ENCODE measurements at regions not wholly inside any gene's neighbourhood (a gene's known extent, or its start where the extent isn't known, plus 50 kb on each side); places are given as distances from the start of the nearest gene placed in this dataset.

- no peak for DNase-seq (ENCODE audit: low read depth, low spot score)
- no peak for TF ChIP-seq CTCF (IDR thresholded peaks at IDR 0.05; ENCODE audit: insufficient read depth, low read length, missing control alignments)
- H3K4me3 ChIP-seq (ENCODE audit: low read depth, low read length), result no peak overlapping the region
- POLR2A ChIA-PET, result no interaction called here
- CTCF ChIA-PET, result interaction anchor here (1.1 kb wide), 1 partner anchor 236 kb away, joined by 3 read pairs; no protein-coding TSS in a partner anchor
Observed at GRCh38 chr7:33698041-33698440, 207.3 kb upstream of the BMPER start.

GRCh38 chr7:33698692-33699128 is 206.6 kb upstream of the BMPER start:
- TF ChIP-seq CTCF (IDR thresholded peaks at IDR 0.05; ENCODE audit: insufficient read depth, low read length, missing control alignments), result no peak
- H3K4me3 ChIP-seq (ENCODE audit: low read depth, low read length), result no peak overlapping the region
- POLR2A ChIA-PET, result no interaction called here
- CTCF ChIA-PET, result no interaction called here
- no peak for DNase-seq (ENCODE audit: low read depth, low spot score)

- no peak overlapping the region for H3K4me3 ChIP-seq (ENCODE audit: low read depth, low read length)
- TF ChIP-seq CTCF (IDR thresholded peaks at IDR 0.05; ENCODE audit: insufficient read depth, low read length, missing control alignments), result no peak
- DNase-seq (ENCODE audit: low read depth, low spot score), result no peak
- ChIA-PET POLR2A (no interaction called here), CTCF (interaction anchor here (1.0 to 1.8 kb wide), 6 partner anchors 15 to 241 kb away, joined by 3 to 6 read pairs (median 4); no protein-coding TSS in a partner anchor)
Observed at GRCh38 chr7:33700001-33700899, 205.1 kb upstream of the BMPER start.

- H3K4me3 ChIP-seq (ENCODE audit: low read depth, low read length), result no peak overlapping the region
- TF ChIP-seq CTCF (IDR thresholded peaks at IDR 0.05; ENCODE audit: insufficient read depth, low read length, missing control alignments), result no peak
- POLR2A ChIA-PET, result no interaction called here
- CTCF ChIA-PET, result interaction anchor here (1.0 to 1.8 kb wide), 6 partner anchors 14 to 242 kb away, joined by 3 to 6 read pairs (median 4); no protein-coding TSS in a partner anchor
- DNase-seq (ENCODE audit: low read depth, low spot score), result no peak
Observed at GRCh38 chr7:33701189-33701740, 204.1 kb upstream of the BMPER start.

- POLR2A ChIA-PET, result no interaction called here
- CTCF ChIA-PET, result interaction anchor here (0.8 to 1.8 kb wide), 6 partner anchors 8 to 243 kb away, joined by 3 to 6 read pairs (median 5); no protein-coding TSS in a partner anchor
- DNase-seq (ENCODE audit: low read depth, low spot score), result no peak
- TF ChIP-seq CTCF (IDR thresholded peaks at IDR 0.05; ENCODE audit: insufficient read depth, low read length, missing control alignments), result no peak
- no peak overlapping the region for H3K4me3 ChIP-seq (ENCODE audit: low read depth, low read length)
Observed at GRCh38 chr7:33701927-33702326, 203.4 kb upstream of the BMPER start.

- no peak for TF ChIP-seq CTCF (IDR thresholded peaks at IDR 0.05; ENCODE audit: insufficient read depth, low read length, missing control alignments)
- H3K4me3 ChIP-seq (ENCODE audit: low read depth, low read length), result no peak overlapping the region
- ChIA-PET POLR2A (no interaction called here), CTCF (interaction anchor here (0.8 to 1.8 kb wide), 3 partner anchors 8 to 15 kb away, joined by 4 to 5 read pairs (median 5); no protein-coding TSS in a partner anchor)
- no peak for DNase-seq (ENCODE audit: low read depth, low spot score)
Observed at GRCh38 chr7:33702514-33703054, 202.8 kb upstream of the BMPER start.

All from AG04449 (cell line).